Liver (tissue), 3 donors: ENCODE measurements at regions not wholly inside any gene's neighbourhood (a gene's known extent, or its start where the extent isn't known, plus 50 kb on each side); places are given as distances from the start of the nearest gene placed in this dataset.

Experiments
- EGR1 ChIP-seq, 2 donors: IDR thresholded peaks; 2 replicates each; pipeline ENCODE4 v1.6.1; 2016 to 2018; ENCODE audit warnings: antibody characterized with exemption in 2 of 2, low read depth in 2 of 2
- FOXA1 ChIP-seq: IDR thresholded peaks from 2 replicates; pipeline ENCODE4 v1.6.1; 2016; ENCODE audit warnings: antibody characterized with exemption
- HNF4G ChIP-seq: IDR thresholded peaks from 2 replicates; pipeline ENCODE4 v1.6.1; 2016; ENCODE audit warnings: antibody characterized with exemption
- NR2F2 ChIP-seq: IDR thresholded peaks from 2 replicates; pipeline ENCODE4 v1.6.1; 2016; ENCODE audit warnings: antibody characterized with exemption
- RAD21 ChIP-seq, 2 donors: IDR thresholded peaks; 2 replicates each; pipeline ENCODE4 v1.6.1; 2016; ENCODE audit warnings: antibody characterized with exemption in 2 of 2, mild to moderate bottlenecking in 2 of 2
- SP1 ChIP-seq: IDR thresholded peaks from 2 replicates; pipeline ENCODE4 v1.6.1; 2018; ENCODE audit warnings: antibody characterized with exemption, mild to moderate bottlenecking
- YY1 ChIP-seq: IDR thresholded peaks from 2 replicates; pipeline ENCODE4 v1.6.1; 2016; ENCODE audit warnings: antibody characterized with exemption, mild to moderate bottlenecking
- TF ChIP-seq, protein P1 (sequence below): fragments of 150-350 bp; IDR thresholded peaks from 2 replicates; pipeline ENCODE4 v1.5.1; 2017; ENCODE audit warnings: improper control_type of control experiment, low read depth, low read length; ENCODE audit not compliant: missing input control
- TF ChIP-seq, protein P2 (sequence below): IDR thresholded peaks from 2 replicates; pipeline ENCODE4 v1.6.1; 2016; ENCODE audit warnings: antibody characterized with exemption
- TF ChIP-seq, protein P3 (sequence below): IDR thresholded peaks from 2 replicates; pipeline ENCODE4 v1.6.1; 2016; ENCODE audit warnings: antibody characterized with exemption
- donor health status: healthy.
- donor health status: healthy.

DNA sequence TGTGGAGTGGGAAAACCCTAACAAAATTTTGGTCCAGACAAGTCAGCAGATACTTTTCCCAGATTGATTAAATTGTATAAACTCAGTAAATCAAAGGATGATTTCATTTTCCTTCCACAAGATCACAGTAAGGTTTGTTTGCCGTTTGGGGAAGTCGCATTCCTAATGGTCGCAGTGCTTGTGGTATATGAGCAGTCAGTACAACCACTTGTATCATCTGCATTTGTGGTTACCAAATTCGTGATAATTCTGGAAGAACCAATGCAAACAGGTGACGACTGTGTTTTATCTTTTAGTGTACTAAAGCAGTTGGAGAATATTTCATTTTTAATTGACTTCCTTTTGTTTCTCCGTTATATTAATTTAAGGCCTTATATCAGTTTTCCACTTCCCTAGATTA is 100.0 kb upstream of the CNTN6 start:
- TF ChIP-seq, protein P1, sequence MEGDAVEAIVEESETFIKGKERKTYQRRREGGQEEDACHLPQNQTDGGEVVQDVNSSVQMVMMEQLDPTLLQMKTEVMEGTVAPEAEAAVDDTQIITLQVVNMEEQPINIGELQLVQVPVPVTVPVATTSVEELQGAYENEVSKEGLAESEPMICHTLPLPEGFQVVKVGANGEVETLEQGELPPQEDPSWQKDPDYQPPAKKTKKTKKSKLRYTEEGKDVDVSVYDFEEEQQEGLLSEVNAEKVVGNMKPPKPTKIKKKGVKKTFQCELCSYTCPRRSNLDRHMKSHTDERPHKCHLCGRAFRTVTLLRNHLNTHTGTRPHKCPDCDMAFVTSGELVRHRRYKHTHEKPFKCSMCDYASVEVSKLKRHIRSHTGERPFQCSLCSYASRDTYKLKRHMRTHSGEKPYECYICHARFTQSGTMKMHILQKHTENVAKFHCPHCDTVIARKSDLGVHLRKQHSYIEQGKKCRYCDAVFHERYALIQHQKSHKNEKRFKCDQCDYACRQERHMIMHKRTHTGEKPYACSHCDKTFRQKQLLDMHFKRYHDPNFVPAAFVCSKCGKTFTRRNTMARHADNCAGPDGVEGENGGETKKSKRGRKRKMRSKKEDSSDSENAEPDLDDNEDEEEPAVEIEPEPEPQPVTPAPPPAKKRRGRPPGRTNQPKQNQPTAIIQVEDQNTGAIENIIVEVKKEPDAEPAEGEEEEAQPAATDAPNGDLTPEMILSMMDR, result no peak
- no peak for TF ChIP-seq FOXA1
- no peak for TF ChIP-seq RAD21 (IDR thresholded peaks at IDR 0.05)
- TF ChIP-seq, protein P2, sequence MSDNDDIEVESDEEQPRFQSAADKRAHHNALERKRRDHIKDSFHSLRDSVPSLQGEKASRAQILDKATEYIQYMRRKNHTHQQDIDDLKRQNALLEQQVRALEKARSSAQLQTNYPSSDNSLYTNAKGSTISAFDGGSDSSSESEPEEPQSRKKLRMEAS, result no peak
- TF ChIP-seq EGR1 (IDR thresholded peaks at IDR 0.05; ENCODE audit: low read depth in 2 of 2), result no peak
- TF ChIP-seq, protein P3, sequence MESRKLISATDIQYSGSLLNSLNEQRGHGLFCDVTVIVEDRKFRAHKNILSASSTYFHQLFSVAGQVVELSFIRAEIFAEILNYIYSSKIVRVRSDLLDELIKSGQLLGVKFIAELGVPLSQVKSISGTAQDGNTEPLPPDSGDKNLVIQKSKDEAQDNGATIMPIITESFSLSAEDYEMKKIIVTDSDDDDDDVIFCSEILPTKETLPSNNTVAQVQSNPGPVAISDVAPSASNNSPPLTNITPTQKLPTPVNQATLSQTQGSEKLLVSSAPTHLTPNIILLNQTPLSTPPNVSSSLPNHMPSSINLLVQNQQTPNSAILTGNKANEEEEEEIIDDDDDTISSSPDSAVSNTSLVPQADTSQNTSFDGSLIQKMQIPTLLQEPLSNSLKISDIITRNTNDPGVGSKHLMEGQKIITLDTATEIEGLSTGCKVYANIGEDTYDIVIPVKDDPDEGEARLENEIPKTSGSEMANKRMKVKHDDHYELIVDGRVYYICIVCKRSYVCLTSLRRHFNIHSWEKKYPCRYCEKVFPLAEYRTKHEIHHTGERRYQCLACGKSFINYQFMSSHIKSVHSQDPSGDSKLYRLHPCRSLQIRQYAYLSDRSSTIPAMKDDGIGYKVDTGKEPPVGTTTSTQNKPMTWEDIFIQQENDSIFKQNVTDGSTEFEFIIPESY, result no peak
- TF ChIP-seq SP1, result no peak
- TF ChIP-seq HNF4G, result no peak
- TF ChIP-seq NR2F2, result no peak
- TF ChIP-seq YY1, result no peak
